ENCODE measurements at regions not wholly inside any gene's neighbourhood (a gene's known extent, or its start where the extent isn't known, plus 50 kb on each side); places are given as distances from the start of the nearest gene placed in this dataset.

- DNase-seq, result no peak
Measured at GRCh38 chr1:95927061-95927460, 693.1 kb downstream of the RWDD3 start.

DNA sequence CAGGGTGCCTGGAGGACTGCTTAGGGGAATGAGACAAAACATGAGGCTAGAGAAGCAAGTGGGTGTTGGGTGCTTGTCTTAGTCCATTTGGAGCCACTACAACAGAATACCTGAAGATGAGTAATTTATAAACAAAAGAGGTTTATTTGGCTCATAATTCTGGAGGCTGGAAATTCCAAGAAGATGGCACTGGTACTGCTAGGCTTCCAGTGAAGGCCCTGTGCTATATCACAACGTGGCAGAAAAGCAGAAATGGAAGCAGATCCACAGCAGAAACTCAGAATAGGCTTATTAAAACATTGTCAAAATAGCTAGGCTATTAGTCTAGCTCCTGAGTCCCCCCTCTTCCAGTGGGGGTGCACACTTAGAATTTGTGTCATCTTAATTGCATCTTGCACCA lies 701.7 kb downstream of the RWDD3 start:
- no peak for DNase-seq

DNA sequence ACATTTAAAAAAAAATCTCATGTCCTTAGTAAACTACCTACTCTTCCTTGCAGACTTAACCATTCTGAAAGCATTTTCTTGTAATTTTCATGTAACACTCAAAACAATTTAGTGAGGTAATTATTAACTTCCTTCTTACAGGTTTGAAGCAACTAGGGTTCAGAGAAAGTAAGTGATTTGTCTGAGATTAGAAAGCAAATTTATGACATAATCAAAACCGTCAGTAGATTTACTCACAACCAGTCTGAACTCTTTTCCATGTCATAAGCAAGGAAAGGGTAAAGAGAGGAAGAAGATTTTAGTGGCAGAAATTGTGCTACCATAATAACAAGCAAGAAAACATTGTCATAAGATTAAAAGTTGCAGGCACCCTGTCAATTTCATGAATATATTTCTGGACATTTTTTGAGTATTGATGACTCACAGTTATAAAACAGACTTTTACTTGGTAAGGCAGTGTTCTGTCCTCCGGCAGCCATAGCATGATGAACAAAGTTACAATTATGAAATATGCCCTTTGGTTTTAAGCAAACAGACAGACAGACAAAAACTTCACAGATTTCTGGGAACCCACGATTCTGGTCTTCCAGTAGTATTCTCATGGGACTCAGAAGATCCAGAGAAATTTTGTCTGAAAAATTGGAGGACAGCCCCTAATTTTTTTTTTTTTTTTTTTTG lies 707.2 kb downstream of the RWDD3 start:
- no peak for DNase-seq

- no peak for DNase-seq
Measured at GRCh38 chr1:95948023-95948422, 714.0 kb downstream of the RWDD3 start.

DNA sequence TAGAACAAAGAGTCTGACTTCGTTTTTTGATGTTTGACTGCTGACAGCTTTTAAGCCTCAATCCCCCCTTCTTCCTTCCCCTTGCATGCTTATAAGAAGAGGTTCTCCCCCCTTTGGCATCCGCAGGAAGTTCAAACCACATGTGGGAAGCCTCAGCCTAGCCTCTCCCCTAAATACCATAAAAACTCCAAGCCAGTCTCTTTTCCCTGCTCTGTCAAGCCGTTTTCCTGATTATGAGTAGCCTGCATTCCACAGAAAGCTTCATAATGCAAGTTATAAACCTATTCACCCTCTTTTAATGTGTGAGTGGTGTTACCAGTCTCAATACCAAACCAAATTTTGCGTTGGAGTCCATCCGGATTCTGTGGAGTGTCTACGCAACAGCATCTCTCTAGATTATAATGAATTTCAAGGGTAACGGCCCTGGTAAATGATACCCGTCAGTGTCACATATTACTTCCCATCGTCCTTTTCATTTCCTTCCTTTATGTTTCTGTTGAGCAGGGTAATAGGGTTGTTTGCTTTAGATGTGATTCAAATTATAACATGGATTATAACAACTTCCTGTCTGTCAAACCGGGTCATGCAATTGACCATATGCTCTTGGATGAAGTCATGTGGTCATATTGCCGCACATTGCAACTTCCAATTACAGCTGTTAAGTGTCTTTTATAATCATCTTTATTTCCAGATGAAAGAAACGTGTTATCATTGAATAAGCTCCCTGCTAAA lies 717.5 kb downstream of the RWDD3 start:
- DNase-seq, result no peak

- no peak for DNase-seq
Measured at GRCh38 chr1:95953015-95953414, 719.0 kb downstream of the RWDD3 start.

- no peak for DNase-seq
Measured at GRCh38 chr1:95954585-95954984, 720.6 kb downstream of the RWDD3 start.

- DNase-seq, result no peak
Measured at GRCh38 chr1:95956215-95956614, 722.2 kb downstream of the RWDD3 start.

GRCh38 chr1:95957748-95958147 lies 723.7 kb downstream of the RWDD3 start:
- no peak for DNase-seq

DNA sequence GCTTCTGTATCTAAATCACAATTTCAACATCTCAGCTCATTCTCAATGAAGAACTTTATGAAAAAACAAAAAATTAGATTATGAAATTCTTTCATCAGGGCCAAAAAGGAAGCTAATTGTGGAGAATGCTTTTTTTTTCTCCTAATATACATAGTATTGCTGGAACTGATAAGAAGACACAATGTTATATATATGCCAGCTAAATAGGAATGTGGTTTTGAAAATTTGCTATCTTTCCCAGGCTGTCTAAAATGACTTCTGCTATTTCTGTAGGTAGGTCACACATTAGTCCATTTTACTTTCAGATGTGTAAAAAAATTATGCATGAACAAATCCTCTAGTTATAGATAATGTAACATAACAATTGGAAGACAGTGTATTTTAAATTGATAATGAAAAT lies 732.9 kb downstream of the RWDD3 start:
- no peak for DNase-seq

DNA sequence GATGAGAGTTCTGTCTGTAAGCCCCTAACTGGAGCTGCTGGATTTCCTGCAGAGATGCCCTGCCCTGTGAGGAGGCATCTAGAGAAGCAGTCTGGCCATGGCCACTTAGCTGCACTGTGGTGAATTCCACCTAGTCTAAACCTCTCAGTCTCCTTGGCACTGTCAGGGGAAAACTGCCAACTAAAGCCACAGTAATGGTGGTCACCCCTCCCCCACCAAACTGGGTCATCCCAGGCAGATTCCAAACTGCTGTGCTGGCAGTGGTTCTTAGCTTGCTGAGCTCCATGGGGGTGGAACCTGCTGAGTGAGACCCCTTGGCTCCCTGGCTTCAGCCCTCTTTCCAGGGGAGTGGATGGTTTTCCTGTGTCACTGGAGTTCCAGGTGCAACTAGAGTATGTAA lies 740.6 kb downstream of the RWDD3 start:
- no peak for DNase-seq

DNA sequence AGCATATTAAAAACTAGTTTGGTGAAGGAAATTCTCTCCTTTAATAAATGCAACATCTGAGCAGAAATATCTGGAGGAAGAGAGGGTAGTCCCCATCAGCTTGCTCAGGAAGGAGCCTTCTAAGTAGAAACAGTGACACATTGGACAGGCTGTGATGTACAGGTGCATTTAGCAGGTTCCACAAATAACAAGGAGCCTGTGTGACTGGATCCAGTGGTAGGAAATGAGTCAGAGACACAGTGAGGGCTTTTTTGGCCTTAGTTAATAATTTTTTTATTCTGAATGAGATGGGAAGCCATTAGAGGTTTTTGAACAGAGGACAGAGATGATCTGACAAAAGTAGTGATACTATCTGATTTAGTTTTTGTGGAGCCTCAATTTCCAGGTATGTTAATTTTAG lies 738.9 kb upstream of the PTBP2 start:
- no peak for DNase-seq

GRCh38 chr1:95983831-95984230 lies 737.8 kb upstream of the PTBP2 start:
- no peak for DNase-seq

DNA sequence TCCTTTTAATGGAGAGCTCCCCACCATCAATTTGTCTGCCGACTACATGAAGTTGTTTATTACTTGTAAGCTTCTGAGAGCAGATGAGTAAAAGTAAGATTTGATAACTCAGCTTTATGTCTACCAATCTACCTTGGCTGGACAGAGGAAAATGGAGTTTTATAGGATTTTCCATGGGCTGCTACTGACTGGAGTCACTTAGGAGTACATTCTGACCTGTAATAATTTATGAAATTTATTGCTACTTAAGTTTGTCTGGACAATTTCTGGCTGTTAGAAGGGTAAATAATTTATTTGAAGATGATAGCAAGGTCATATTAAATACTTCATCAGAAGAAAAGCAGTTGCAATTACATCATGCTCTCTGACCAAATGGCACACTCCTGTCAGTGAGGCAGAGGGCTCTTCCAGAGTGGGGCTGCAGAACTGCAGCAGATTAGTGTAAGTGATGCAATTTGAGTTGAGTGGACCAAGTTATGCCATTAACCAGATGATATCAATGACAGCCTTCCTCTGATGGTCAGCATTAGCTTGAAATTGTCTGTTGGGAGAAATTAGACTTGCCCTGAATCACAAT lies 736.7 kb upstream of the PTBP2 start:
- no peak for DNase-seq

DNA sequence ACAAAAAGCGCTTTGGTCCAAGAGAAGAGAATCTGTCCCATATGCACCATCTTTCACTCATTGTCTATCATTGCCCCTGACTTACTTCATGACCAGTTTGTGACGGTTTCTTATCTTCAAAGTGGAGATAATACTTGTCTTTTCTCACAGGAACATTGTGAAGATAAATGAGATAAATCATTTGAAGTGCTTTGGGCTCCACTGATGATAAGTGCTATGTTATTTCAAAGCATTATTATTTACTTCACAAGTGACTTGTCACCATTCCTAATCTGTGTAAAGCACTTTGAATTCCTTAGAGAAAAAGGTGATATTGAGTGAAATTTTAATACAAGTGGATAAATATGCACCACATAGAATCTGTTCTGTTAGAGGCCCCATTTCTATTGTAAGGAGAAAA lies 731.6 kb upstream of the PTBP2 start:
- no peak for DNase-seq

DNA sequence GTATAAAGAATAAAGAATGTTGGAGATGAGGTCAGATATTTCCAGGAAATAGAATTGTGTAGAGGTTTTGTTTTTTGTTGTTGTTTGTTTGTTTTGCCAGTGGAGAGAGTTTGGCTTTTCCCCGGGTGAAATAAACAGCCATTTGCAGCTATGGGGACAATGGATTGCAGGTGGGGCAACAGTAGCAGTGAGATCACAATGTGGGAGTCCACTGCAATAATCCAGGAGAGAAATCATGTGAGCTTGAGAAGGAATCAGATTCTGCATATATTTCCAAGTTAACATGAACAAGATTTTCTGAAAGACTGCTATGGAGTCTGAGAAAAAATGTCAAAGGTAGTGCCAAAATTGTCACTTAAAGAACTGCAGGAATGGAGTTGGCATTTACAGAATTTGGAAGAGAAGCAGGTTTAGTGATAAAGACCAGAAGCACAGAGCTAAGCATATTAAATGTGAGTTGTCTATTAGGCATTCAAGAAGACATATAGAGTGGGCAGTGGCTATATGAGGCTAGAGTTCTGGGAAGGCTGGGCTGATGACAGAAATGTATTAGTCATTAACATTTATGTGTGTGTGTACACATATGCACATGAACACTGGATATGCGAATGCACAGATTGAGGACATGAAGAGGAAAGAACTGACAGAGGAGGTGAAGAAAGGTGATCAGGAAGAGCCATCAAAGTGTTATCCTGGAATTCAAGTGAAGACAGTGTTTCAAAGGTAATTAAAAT lies 729.6 kb upstream of the PTBP2 start:
- no peak for DNase-seq

- DNase-seq, result no peak
Measured at GRCh38 chr1:95994643-95995042, 726.9 kb upstream of the PTBP2 start.

- no peak for DNase-seq
Measured at GRCh38 chr1:96002201-96002600, 719.4 kb upstream of the PTBP2 start.

GRCh38 chr1:96002969-96003964 lies 718.3 kb upstream of the PTBP2 start:
- no peak for DNase-seq

DNA sequence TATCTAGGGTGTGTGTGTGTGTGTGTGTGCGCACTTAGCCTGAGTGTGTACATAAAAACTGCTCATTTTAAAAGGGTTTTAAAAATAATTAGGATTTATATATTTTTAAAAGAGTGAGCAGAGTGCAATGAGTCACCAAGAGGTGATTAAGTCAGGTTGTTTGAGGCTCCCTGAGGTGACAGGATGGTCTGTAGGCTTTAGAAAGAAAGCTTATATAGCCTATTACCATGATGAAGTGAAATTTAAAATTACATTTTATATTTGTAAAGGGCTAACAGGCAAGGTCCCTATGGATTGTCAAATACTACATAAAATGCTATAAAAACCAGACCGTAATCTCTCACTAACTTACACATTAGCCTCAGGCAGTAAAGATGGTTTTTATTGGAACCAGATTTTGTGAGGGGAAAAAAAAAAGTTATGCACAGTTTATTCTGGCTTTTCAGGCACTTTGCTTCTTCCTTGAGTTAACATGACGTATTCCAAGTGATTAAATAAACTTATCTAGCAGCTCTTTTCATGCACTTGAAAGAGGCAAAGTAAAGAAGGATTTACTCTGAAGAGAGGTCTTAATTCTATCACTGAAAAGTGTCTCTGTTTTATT lies 711.7 kb upstream of the PTBP2 start:
- DNase-seq, result no peak

GRCh38 chr1:96011606-96012005 lies 710.0 kb upstream of the PTBP2 start:
- no peak for DNase-seq

- DNase-seq, result no peak
Measured at GRCh38 chr1:96016219-96016618, 705.4 kb upstream of the PTBP2 start.
